Activated T-helper 1 cell treated with anti-CD3 and anti-CD28 coated beads, Interleukin-12 subunit alpha, Interleukin-12 subunit beta, Interleukin-2, Interleukin-4 antibody, amounts not matched to agents 30 ng/mL and 10 ng/mL and 1 ng/mL, durations not matched to agents 14 hours and 24 hours and 36 hours (primary cell): ENCODE measurements at regions not wholly inside any gene's neighbourhood (a gene's known extent, or its start where the extent isn't known, plus 50 kb on each side); places are given as distances from the start of the nearest gene placed in this dataset.

Experiments
- DNase-seq: peaks from one replicate; pipeline ENCODE4 v3.0.0; 2021; ENCODE audit warnings: low spot score
- H3K27ac Mint-ChIP-seq: one replicate; pipeline ENCODE4 v1.8.0; 2021; ENCODE audit warnings: mild to moderate bottlenecking, mixed read lengths
- H3K27me3 Mint-ChIP-seq: one replicate; pipeline ENCODE4 v1.8.0; 2022; ENCODE audit warnings: mild to moderate bottlenecking, moderate library complexity, mixed read lengths; ENCODE audit not compliant: insufficient read depth
- H3K36me3 Mint-ChIP-seq: one replicate; pipeline ENCODE4 v1.8.0; 2021; ENCODE audit warnings: low read depth, mixed read lengths
- H3K4me1 Mint-ChIP-seq: one replicate; pipeline ENCODE4 v1.8.0; 2021; ENCODE audit warnings: low read depth, mixed read lengths
- H3K4me3 Mint-ChIP-seq: one replicate; pipeline ENCODE4 v1.8.0; 2021; ENCODE audit warnings: mild to moderate bottlenecking, moderate library complexity, mixed read lengths
- H3K9me3 Mint-ChIP-seq: one replicate; pipeline ENCODE4 v1.8.0; 2021; ENCODE audit warnings: mixed read lengths
- intact Hi-C: fragments of 100-400 bp; cut with micrococcal nuclease; formaldehyde crosslinking; loops from one replicate; pipeline ENCODE4 v1.15.1; 2024

DNA sequence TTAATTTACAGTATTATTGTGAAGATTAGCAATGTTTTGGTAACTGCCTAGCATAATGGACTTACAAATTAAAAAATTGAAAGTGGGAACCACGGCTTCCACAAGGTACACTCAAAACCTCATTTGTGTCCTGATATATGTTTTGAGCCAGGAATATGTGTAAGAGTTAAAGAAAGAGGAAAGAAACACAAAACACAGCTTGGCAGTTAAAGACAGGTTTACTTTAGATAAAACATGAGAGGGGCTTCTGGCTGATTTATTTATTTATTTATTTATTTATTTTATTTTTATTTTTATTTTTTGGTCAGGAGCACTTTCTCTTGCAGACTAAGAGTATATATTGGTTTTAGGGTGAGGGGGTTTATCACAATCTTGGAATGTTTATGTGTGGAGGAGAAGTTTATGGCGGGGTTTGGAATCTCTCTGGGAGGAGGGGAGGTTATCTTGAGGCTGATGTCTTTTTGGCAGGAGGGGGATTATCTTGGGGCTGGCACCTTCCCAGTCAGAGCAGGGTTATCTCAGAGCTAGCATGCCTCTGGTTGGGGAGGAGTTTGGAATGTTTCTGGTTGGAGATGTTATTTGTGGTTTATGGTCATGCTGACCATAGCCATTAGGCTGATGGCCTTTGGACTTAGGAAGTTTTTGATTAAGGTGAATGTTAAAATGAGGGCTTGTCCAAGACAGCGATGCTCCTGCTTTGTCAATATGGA lies 436.7 kb downstream of the DAD1 start:
- DNase-seq = no peak
- peaks cover 2% of the 10 kb centered on the region for H3K27me3 Mint-ChIP-seq
- no peak overlapping the region for H3K4me3 Mint-ChIP-seq
- no peak overlapping the region for H3K27ac Mint-ChIP-seq
- H3K36me3 Mint-ChIP-seq = no peaks in the 10 kb centered on the region
- no peaks in the 10 kb centered on the region for H3K4me1 Mint-ChIP-seq
- intact Hi-C loops = no loop called here
- no peaks in the 10 kb centered on the region for H3K9me3 Mint-ChIP-seq

DNA sequence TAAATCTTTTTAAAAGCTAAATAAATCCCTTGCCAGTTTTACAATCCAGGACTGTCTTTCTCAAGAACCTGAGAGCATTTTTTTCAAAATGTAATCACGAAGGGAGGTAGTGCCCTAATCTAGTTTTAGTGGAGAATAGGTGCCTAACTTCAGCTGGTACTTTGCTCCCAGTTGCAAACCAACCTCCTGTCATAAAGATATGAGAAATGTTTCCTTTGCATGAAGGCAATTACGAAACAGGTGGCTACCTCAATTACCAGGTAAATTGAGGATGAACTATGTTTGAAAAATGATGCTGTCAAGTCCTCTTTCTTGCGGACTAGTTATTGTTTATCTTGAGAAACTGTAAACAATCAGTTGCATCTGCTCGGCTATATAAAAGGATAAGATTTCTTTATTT lies 437.9 kb downstream of the DAD1 start:
- no peak for DNase-seq
- no peaks in the 10 kb centered on the region for H3K9me3 Mint-ChIP-seq
- H3K4me3 Mint-ChIP-seq = no peak overlapping the region
- no peaks in the 10 kb centered on the region for H3K4me1 Mint-ChIP-seq
- H3K36me3 Mint-ChIP-seq = no peaks in the 10 kb centered on the region
- H3K27me3 Mint-ChIP-seq = peaks cover 2% of the 10 kb centered on the region
- intact Hi-C loops = no loop called here
- no peak overlapping the region for H3K27ac Mint-ChIP-seq

DNA sequence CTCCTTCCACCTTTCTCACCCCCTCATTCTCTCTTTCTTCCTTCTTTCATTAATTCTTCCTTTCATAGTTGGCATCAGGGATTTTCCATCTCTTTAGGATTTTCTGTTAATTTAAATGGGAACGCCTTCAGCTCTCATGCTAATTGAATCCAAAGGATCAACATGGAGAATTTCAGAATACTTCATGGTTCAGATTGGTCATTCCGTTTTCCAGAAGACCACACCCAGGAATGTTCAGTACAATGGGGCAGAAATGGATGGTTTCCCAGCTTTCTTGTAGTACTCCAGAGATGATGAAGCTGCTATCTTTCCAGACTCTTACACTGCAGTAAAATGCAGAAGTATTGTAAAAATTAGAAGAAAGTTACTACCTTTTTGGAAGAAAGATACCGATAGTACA lies 440.0 kb downstream of the DAD1 start:
- H3K4me3 Mint-ChIP-seq = no peak overlapping the region
- DNase-seq = no peak

DNA sequence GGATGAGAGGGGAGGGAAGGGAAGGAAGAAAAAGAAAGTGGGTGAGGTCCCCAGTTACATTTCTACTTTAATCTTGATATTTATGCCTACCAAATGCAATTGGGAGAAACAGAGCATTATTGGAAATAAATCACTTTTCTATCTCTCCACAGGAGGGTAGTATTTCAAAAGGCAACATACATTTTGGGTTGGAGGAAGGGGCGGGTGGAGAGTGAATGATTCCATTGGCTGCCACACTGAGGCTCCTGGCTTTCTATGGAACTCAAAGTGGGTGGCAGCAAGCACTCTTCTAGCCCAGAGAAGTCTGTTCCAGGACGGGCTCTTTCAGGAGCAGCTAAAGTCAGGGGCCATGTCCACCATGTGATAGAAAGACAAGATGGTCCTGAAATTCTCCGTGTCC lies 441.3 kb downstream of the DAD1 start:
- H3K36me3 Mint-ChIP-seq = no peaks in the 10 kb centered on the region
- no peak for DNase-seq
- H3K9me3 Mint-ChIP-seq = no peaks in the 10 kb centered on the region
- H3K4me1 Mint-ChIP-seq = no peaks in the 10 kb centered on the region
- intact Hi-C loops = no loop called here
- H3K27ac Mint-ChIP-seq = peak overlapping the region; percentile 79
- peak overlapping the region; percentile 82 for H3K4me3 Mint-ChIP-seq
- H3K27me3 Mint-ChIP-seq = peaks cover 2% of the 10 kb centered on the region

More for the DNA sequence above, 440.0 kb downstream of the DAD1 start:
- Mint-ChIP-seq H3K27me3 (peaks cover 2% of the 10 kb centered on the region), H3K4me1 (no peaks in the 10 kb centered on the region), H3K36me3 (no peaks in the 10 kb centered on the region), H3K27ac (no peak overlapping the region), H3K9me3 (no peaks in the 10 kb centered on the region)
- intact Hi-C loops = no loop called here

DNA sequence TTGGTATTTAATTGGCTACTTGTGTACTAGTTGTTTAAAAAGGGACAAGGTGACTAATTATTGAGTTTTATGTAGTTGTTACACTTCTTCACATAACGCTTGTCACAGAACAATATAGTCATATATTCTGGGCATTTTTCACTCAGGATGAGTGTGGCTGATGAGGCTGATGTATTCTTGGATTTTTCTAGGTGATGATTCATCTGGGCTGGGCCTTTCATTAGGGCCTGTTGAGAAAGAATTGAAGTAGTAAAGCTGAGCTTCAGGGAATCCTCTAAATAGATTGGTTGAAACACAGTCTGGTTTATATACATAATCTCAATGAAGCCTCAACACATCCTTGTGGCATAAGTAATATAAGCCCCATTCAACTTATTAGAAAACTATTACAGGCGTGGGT lies 445.7 kb downstream of the DAD1 start:
- Mint-ChIP-seq H3K27me3 (peaks cover 2% of the 10 kb centered on the region), H3K4me1 (no peaks in the 10 kb centered on the region), H3K9me3 (no peaks in the 10 kb centered on the region), H3K27ac (no peak overlapping the region), H3K4me3 (no peak overlapping the region), H3K36me3 (no peaks in the 10 kb centered on the region)
- intact Hi-C loops = no loop called here
- DNase-seq = no peak

DNA sequence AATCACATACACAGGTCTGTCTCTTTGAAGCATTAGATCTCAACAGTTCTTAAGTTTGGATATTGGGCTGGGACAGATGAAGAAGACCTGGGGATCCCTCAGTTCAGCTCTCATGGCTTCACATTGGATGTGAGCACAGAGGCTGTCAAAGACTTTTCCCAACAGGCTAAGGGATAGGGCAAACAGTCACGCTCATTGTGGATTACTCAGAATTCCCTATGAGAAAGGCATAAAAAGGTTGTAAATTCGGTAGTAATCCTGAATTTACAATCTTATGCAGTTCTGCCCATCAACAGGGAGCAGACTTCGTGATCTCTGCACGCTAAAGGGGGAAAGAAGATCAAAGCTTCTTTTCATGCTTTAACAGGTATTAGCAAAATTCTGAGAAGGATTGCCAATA lies 448.4 kb downstream of the DAD1 start:
- H3K4me3 Mint-ChIP-seq = no peak overlapping the region
- H3K36me3 Mint-ChIP-seq = no peaks in the 10 kb centered on the region
- H3K4me1 Mint-ChIP-seq = no peaks in the 10 kb centered on the region
- intact Hi-C loops = no loop called here
- H3K9me3 Mint-ChIP-seq = no peaks in the 10 kb centered on the region
- no peak overlapping the region for H3K27ac Mint-ChIP-seq
- no peaks in the 10 kb centered on the region for H3K27me3 Mint-ChIP-seq
- no peak for DNase-seq

DNA sequence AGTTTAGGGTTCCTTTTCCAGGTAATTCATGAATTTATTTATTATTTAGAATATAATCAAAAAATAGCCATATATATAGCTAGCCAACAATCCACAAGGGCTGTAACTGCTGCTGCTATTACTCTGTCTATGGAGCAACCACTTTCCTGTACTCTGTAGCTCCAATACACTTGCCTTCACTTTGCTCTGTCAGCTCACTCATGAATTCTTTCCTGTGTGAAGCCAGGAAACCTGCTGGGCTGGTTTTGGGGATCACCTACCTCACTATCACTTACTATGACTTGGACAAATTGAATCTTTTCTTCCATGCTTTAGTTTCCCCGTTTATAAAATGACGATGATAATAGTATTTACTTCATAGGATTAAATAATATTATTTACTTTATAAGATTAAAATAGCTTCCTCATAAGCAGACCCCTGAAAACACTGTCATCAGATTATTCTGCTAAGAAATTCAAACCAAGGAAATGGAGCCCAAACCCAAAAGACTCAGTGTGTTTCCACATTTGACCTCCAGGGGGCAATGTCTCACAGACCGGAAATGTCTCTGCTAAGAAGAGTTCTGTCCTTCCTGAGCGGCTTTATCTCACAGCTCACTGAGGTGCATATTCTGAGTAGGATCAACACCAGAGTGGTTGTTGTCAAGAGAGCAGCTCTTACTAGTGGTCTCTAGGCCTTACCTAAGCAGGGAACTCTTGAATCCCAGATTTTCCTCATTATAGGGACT lies 457.1 kb downstream of the DAD1 start:
- no peaks in the 10 kb centered on the region for H3K9me3 Mint-ChIP-seq
- H3K27me3 Mint-ChIP-seq = no peaks in the 10 kb centered on the region
- H3K27ac Mint-ChIP-seq = no peak overlapping the region
- H3K36me3 Mint-ChIP-seq = no peaks in the 10 kb centered on the region
- no peak overlapping the region for H3K4me3 Mint-ChIP-seq
- no peak for DNase-seq
- intact Hi-C loops = no loop called here
- H3K4me1 Mint-ChIP-seq = no peaks in the 10 kb centered on the region

DNA sequence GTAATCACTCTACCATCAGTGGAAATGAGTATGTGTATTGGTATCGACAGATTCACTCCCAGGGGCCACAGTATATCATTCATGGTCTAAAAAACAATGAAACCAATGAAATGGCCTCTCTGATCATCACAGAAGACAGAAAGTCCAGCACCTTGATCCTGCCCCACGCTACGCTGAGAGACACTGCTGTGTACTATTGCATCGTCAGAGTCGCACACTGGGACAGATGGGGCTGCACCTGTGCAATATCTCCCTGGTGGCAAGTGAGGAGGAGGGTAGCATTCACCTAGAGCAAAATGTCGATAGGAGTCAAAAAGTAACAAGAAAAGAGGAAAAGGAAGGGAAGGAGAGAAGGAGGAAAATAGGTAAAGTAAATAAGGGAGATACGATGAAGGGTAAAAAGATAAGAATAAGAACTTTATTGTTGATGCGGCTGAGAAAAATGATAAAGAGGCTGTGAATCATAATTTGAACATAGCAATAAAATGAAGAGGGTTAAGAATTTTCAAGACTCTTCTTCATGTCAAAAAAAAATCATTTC lies 450.5 kb upstream of the OR4E1 start:
- Mint-ChIP-seq H3K36me3 (peaks cover 3% of the 10 kb centered on the region), H3K27me3 (no peaks in the 10 kb centered on the region), H3K27ac (peak overlapping the region; percentile 85), H3K4me1 (peaks cover 21% of the 10 kb centered on the region), H3K4me3 (peak overlapping the region; percentile 90), H3K9me3 (no peaks in the 10 kb centered on the region)
- no peak for DNase-seq
- intact Hi-C loops = loop anchor here (5.0 kb wide), 3 partner anchors 38 to 413 kb away; no protein-coding TSS in a partner anchor

DNA sequence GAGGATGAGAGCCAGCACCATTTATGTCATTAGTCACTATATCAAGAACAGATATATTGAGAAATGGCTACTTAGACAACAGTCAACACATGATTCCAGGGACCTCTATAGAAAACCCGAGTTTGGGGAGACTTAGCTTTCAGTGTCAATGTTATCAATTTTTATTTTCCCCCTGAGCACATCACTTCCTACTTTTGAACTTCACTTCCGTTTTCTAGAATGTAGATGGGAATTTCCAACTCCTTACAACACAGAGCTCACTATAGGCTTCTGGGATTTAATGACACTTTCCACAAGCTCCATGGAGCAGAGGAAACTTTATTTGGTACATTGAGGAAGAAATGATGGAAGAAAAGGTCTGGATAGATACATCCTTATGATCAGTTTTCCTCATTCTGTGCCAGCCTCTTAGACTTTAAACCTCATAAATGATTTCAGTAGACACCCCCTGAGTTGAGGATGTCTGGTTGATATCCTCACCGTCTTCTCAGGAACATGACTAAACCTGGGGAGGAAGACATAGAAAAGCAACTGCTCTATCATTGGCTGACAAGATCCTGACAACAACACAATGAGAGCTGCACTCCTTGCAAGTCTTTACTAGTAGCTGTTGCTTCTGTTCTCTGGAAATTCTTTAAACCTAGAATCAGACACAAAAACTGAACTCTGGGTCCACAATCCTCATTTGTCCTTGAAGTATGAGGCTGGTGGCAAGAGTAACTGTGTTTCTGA lies 449.4 kb upstream of the OR4E1 start:
- Mint-ChIP-seq H3K4me1 (peaks cover 21% of the 10 kb centered on the region), H3K27ac (peak overlapping the region; percentile 79), H3K9me3 (no peaks in the 10 kb centered on the region), H3K27me3 (no peaks in the 10 kb centered on the region), H3K36me3 (peaks cover 3% of the 10 kb centered on the region), H3K4me3 (peak overlapping the region; percentile 90)
- intact Hi-C loops = loop anchor here (2.0 to 5.0 kb wide), 5 partner anchors 39 to 434 kb away; no protein-coding TSS in a partner anchor
- DNase-seq = no peak

DNA sequence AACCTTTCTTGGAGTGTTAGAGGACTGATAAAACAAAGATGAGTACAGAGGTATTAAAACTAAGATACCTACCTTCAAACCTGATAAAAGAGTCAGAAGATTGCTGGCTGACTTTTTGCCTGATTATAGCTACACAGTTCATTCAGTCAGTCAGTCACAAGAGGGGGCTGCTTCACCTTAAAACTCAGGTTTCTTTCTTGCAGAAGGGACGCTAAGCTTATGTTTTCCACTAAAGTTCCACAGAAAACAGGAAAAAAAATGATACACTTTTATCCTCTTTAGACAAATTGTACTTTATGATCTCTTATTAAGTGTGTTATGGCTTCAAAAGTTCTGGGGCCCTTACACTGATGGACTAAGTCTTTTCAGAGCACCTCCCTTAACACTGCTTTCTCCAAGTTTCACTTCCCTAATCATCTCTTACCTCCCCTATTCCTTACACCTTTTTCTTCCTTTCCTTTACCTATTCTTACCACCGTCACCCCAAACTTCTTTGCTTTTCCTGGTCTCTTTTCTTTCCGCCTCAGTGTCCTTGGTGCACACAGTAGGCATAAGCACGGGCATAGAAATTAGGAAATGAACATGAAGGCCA lies 448.7 kb upstream of the OR4E1 start:
- peak overlapping the region; percentile 79 for H3K27ac Mint-ChIP-seq
- no peaks in the 10 kb centered on the region for H3K9me3 Mint-ChIP-seq
- intact Hi-C loops = loop anchor here (2.0 to 5.0 kb wide), 5 partner anchors 40 to 434 kb away; no protein-coding TSS in a partner anchor
- no peak for DNase-seq
- peaks cover 3% of the 10 kb centered on the region for H3K36me3 Mint-ChIP-seq
- H3K4me1 Mint-ChIP-seq = peaks cover 21% of the 10 kb centered on the region
- peak overlapping the region; percentile 90 for H3K4me3 Mint-ChIP-seq
- no peaks in the 10 kb centered on the region for H3K27me3 Mint-ChIP-seq

DNA sequence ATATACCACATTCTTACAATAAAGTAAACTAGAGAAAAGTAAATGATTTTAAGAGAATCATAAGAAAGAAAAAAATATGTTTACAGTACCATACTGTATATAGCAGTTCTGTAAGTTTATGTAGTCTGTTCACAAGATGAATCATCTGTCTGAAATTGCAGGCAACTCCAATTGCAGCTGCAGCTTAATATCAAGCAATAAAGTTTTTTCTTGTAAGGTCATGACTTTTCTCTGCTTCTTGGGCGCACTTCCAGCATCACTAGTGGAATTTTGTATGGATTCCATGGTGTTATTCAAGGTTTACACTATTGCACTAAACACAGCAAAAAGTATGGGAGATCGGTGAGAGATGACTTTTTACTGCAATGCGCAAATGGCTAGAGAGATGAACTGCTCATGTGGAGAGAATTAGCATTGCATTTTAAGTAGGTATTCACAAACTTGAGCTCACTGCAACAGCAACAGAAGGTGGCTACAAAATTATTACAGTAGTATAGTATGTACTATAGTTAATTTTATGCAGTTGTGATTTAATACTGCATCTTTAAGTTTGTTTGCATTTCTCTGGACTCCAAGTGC lies 445.4 kb upstream of the OR4E1 start:
- intact Hi-C loops = no loop called here
- Mint-ChIP-seq H3K36me3 (peaks cover under 1% of the 10 kb centered on the region), H3K4me3 (peak overlapping the region; percentile 75), H3K9me3 (no peaks in the 10 kb centered on the region), H3K4me1 (peaks cover 29% of the 10 kb centered on the region), H3K27ac (no peak overlapping the region), H3K27me3 (no peaks in the 10 kb centered on the region)
- DNase-seq = no peak

DNA sequence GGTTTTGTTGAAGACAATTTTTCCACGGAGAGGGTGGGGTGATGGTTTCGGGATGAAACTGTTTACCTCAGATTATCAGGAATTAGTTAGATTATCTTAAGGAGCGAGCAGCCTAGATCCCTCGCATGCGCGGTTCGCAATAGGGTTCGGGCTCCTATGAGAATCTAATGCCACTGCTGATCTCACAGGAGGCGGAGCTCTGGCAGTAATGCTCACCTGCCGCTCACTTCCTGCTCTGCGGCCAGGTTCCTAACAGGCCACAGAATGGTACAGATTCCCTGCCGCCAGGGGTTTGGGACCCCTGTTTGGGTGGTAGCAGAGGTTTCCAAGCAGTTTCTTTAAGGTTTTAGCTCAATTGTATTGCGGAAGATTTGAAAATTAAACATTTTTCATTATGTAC lies 439.8 kb upstream of the OR4E1 start:
- H3K27ac Mint-ChIP-seq = peak overlapping the region; percentile 79
- intact Hi-C loops = no loop called here
- no peaks in the 10 kb centered on the region for H3K36me3 Mint-ChIP-seq

More for the DNA sequence above, 439.8 kb upstream of the OR4E1 start:
- no peak for DNase-seq
- Mint-ChIP-seq H3K9me3 (no peaks in the 10 kb centered on the region), H3K27me3 (no peaks in the 10 kb centered on the region), H3K4me1 (peaks cover 27% of the 10 kb centered on the region), H3K4me3 (peak overlapping the region; percentile 77)
